BLaER1 (cell line): ENCODE measurements at regions not wholly inside any gene's neighbourhood (a gene's known extent, or its start where the extent isn't known, plus 50 kb on each side); places are given as distances from the start of the nearest gene placed in this dataset.
"Not testable (repeated sequence)": the region's sequence is repeated elsewhere in the genome, so short reads cannot be mapped to it uniquely, and the experiment has no call there.

Experiments
- H3K27ac ChIP-seq: shearing (Covaris generic); formaldehyde crosslinking; 2 replicates; pipeline ENCODE4 v1.8.1; 2022
- H3K27me3 ChIP-seq: shearing (Covaris generic); formaldehyde crosslinking; 2 replicates; pipeline ENCODE4 v1.8.1; 2022
- H3K36me3 ChIP-seq: shearing (Covaris generic); formaldehyde crosslinking; 2 replicates; pipeline ENCODE4 v1.8.1; 2022
- H3K4me1 ChIP-seq: shearing (Covaris generic); formaldehyde crosslinking; 2 replicates; pipeline ENCODE4 v1.8.1; 2022
- H3K4me2 ChIP-seq: shearing (Covaris generic); formaldehyde crosslinking; 2 replicates; pipeline ENCODE4 v1.8.1; 2022
- H3K4me3 ChIP-seq: shearing (Covaris generic); formaldehyde crosslinking; 2 replicates; pipeline ENCODE4 v1.8.1; 2022
- H3K9ac ChIP-seq: shearing (Covaris generic); formaldehyde crosslinking; 2 replicates; pipeline ENCODE4 v1.8.1; 2022
- H3K9me3 ChIP-seq: shearing (Covaris generic); formaldehyde crosslinking; 2 replicates; pipeline ENCODE4 v1.8.1; 2022
- H4K20me1 ChIP-seq: shearing (Covaris generic); formaldehyde crosslinking; 2 replicates; pipeline ENCODE4 v1.8.1; 2022
- Cebpa-rat ChIP-seq: shearing (Covaris generic); IDR thresholded peaks from 2 replicates; pipeline ENCODE4 v1.8.1; 2022

DNA sequence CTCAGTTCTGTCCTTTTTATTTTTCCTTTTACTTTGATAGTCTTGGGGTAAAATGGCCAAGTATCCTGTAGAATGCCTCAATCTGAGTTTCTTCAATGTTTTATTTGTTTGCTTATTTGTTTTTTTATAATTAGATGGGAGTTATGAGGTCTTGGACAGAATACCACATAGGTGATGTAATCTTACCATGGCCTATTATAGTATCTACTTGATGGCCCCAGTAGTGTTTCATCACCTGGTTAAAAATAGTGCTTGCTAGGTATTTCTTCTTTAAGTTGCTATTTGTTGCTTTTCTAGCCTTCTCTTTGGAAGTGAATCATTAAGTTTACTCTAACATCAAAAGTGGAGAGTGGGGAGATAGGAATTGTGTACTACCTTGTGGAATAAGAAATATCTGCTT is 1020.0 kb upstream of the KCND2 start:
- no peak for TF ChIP-seq Cebpa-rat
- Histone ChIP-seq H3K27me3 (no peaks in the 10 kb centered on the region), H3K4me2 (no peak overlapping the region), H3K4me1 (no peaks in the 10 kb centered on the region), H4K20me1 (no peaks in the 10 kb centered on the region), H3K9ac (no peak overlapping the region), H3K9me3 (no peaks in the 10 kb centered on the region), H3K27ac (no peak overlapping the region), H3K36me3 (no peaks in the 10 kb centered on the region), H3K4me3 (no peak overlapping the region)

GRCh38 chr7:119254742-119255141 is 1018.2 kb upstream of the KCND2 start:
- Histone ChIP-seq H3K27me3 (no peaks in the 10 kb centered on the region), H3K4me3 (no peak overlapping the region), H4K20me1 (no peaks in the 10 kb centered on the region), H3K9me3 (no peaks in the 10 kb centered on the region), H3K9ac (no peak overlapping the region), H3K36me3 (no peaks in the 10 kb centered on the region), H3K27ac (no peak overlapping the region), H3K4me2 (no peak overlapping the region), H3K4me1 (no peaks in the 10 kb centered on the region)
- TF ChIP-seq Cebpa-rat, result no peak

- Histone ChIP-seq H3K9ac (no peak overlapping the region), H4K20me1 (no peaks in the 10 kb centered on the region), H3K9me3 (no peaks in the 10 kb centered on the region), H3K4me3 (no peak overlapping the region), H3K36me3 (no peaks in the 10 kb centered on the region), H3K27ac (no peak overlapping the region), H3K4me1 (no peaks in the 10 kb centered on the region), H3K27me3 (no peaks in the 10 kb centered on the region), H3K4me2 (no peak overlapping the region)
- TF ChIP-seq Cebpa-rat, result no peak
Measured at GRCh38 chr7:119256001-119256400, 1017.0 kb upstream of the KCND2 start.

GRCh38 chr7:119256446-119257131 is 1016.4 kb upstream of the KCND2 start:
- no peaks in the 10 kb centered on the region for H3K9me3 ChIP-seq
- no peak for TF ChIP-seq Cebpa-rat
- no peak overlapping the region for H3K4me3 ChIP-seq
- no peak overlapping the region for H3K4me2 ChIP-seq
- H3K9ac ChIP-seq, result no peak overlapping the region
- no peaks in the 10 kb centered on the region for H3K4me1 ChIP-seq
- H4K20me1 ChIP-seq, result no peaks in the 10 kb centered on the region
- H3K27ac ChIP-seq, result no peak overlapping the region
- H3K27me3 ChIP-seq, result no peaks in the 10 kb centered on the region
- H3K36me3 ChIP-seq, result no peaks in the 10 kb centered on the region

DNA sequence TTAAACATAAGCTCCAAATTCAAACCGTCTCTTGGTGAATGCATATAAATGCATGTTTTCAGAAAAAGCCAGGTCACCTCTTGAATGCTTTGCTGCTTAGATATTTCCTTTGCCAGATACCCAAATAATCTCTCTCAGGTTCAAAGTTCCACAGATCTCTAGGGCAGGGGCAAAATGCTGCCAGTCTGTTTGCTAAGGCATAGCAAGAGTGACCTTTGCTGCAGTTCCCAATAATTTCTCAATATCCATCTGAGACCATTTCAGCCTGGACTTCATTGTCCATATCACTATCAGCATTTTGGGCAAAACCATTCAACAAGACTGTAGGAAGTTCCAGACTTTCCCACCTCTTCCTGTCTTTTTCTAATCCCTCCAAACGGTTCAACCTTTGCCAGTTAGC is 1006.2 kb upstream of the KCND2 start:
- H3K9me3 ChIP-seq, H3K4me2 ChIP-seq, H3K9ac ChIP-seq, H3K4me3 ChIP-seq, H3K27ac ChIP-seq, H3K4me1 ChIP-seq, H3K36me3 ChIP-seq, H3K27me3 ChIP-seq, H4K20me1 ChIP-seq: not testable (repeated sequence)

DNA sequence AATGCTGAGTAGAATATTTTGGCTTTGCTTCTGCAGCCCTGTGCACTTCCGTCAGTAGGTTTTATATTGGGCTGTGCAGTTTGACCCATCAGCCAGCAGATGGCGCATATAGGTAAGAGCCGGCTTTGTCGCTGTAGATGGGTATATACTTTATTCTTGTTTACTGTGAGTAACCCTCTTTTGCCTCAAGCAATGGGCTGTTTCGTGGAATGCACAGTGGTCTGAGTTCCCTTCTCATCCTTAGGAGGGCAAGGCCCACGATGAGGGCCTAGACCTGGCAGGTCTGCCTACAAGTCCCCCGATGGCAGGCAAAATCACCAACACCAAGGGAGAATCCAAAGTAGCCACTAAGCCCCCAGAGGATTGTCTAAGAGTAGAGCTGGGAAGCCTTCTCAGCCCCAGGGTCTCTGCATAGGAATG is 1002.9 kb upstream of the KCND2 start:
- no peaks in the 10 kb centered on the region for H3K36me3 ChIP-seq
- H4K20me1 ChIP-seq, result no peaks in the 10 kb centered on the region
- H3K4me3 ChIP-seq, result no peak overlapping the region
- H3K9ac ChIP-seq, result no peak overlapping the region
- H3K27ac ChIP-seq, result no peak overlapping the region
- TF ChIP-seq Cebpa-rat, result no peak
- H3K4me1 ChIP-seq, result no peaks in the 10 kb centered on the region
- no peaks in the 10 kb centered on the region for H3K9me3 ChIP-seq
- H3K27me3 ChIP-seq, result no peaks in the 10 kb centered on the region
- no peak overlapping the region for H3K4me2 ChIP-seq

- no peak overlapping the region for H3K27ac ChIP-seq
- no peak overlapping the region for H3K9ac ChIP-seq
- no peak overlapping the region for H3K4me2 ChIP-seq
- H3K36me3 ChIP-seq, result no peaks in the 10 kb centered on the region
- no peaks in the 10 kb centered on the region for H4K20me1 ChIP-seq
- H3K9me3 ChIP-seq, result no peaks in the 10 kb centered on the region
- H3K4me1 ChIP-seq, result no peaks in the 10 kb centered on the region
- H3K27me3 ChIP-seq, result no peaks in the 10 kb centered on the region
- H3K4me3 ChIP-seq, result no peak overlapping the region
- no peak for TF ChIP-seq Cebpa-rat
Measured at GRCh38 chr7:119270644-119271043, 1002.3 kb upstream of the KCND2 start.

- no peaks in the 10 kb centered on the region for H4K20me1 ChIP-seq
- H3K36me3 ChIP-seq, result no peaks in the 10 kb centered on the region
- H3K27me3 ChIP-seq, result no peaks in the 10 kb centered on the region
- H3K9ac ChIP-seq, result no peak overlapping the region
- no peak overlapping the region for H3K27ac ChIP-seq
- TF ChIP-seq Cebpa-rat, result no peak
- no peak overlapping the region for H3K4me3 ChIP-seq
- no peak overlapping the region for H3K4me2 ChIP-seq
- no peaks in the 10 kb centered on the region for H3K4me1 ChIP-seq
- H3K9me3 ChIP-seq, result no peaks in the 10 kb centered on the region
Measured at GRCh38 chr7:119271147-119271779, 1001.7 kb upstream of the KCND2 start.

GRCh38 chr7:119281181-119281846 is 991.7 kb upstream of the KCND2 start:
- no peak overlapping the region for H3K27ac ChIP-seq
- no peaks in the 10 kb centered on the region for H3K36me3 ChIP-seq
- no peaks in the 10 kb centered on the region for H3K9me3 ChIP-seq
- no peaks in the 10 kb centered on the region for H3K4me1 ChIP-seq
- H3K9ac ChIP-seq, result no peak overlapping the region
- no peak for TF ChIP-seq Cebpa-rat
- no peak overlapping the region for H3K4me3 ChIP-seq
- H3K27me3 ChIP-seq, result no peaks in the 10 kb centered on the region
- no peaks in the 10 kb centered on the region for H4K20me1 ChIP-seq
- H3K4me2 ChIP-seq, result no peak overlapping the region

GRCh38 chr7:119283353-119283752 is 989.6 kb upstream of the KCND2 start:
- H3K27me3 ChIP-seq, result no peaks in the 10 kb centered on the region
- H3K9me3 ChIP-seq, result no peaks in the 10 kb centered on the region
- no peak overlapping the region for H3K9ac ChIP-seq
- no peak overlapping the region for H3K4me2 ChIP-seq
- no peak for TF ChIP-seq Cebpa-rat
- H3K36me3 ChIP-seq, result no peaks in the 10 kb centered on the region
- H3K4me3 ChIP-seq, result no peak overlapping the region
- no peaks in the 10 kb centered on the region for H3K4me1 ChIP-seq
- no peaks in the 10 kb centered on the region for H4K20me1 ChIP-seq
- H3K27ac ChIP-seq, result no peak overlapping the region
